ENCODE measurements at regions not wholly inside any gene's neighbourhood (a gene's known extent, or its start where the extent isn't known, plus 50 kb on each side); places are given as distances from the start of the nearest gene placed in this dataset.

DNA sequence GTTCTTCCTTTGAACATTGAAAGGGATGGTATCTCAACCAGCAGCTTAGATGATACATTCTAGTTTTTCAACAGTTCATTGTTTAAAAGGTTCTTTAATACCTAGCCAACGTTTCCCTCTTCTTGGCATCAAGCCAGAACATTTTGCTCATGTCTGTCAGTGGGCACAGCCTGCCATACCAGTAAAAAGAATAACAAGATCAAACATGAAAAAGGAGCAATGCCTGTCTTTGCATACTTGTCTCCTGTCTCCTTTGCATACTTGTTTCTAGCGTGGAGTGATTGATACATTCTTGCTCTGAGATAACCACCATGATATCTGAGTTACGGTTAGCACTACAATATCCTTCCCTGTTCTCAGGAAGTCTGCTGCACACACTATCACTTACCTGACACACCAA, 248.6 kb upstream of the DAPK1 start:
- no peak for DNase-seq (ENCODE audit: low spot score)

DNA sequence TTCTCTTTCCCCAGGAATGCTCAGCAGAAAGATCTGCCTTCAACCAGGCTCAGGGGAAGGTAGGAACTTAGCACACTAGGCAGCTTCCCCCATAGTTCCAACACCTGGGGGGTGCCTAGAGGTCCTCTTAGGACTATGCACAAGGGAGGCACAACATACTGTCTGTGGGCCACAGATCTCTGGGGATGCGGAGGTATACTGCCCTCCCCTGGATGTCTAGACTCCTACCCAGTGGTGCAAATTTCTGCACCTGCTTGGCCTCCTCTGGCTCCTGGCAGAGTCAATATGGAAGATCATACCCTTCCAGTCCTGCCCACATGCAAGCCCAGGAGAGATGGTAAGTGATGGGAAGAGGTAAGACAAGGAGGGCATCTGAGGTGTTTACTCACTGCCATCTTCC, 247.5 kb upstream of the DAPK1 start:
- no peak for DNase-seq (ENCODE audit: low spot score)

DNA sequence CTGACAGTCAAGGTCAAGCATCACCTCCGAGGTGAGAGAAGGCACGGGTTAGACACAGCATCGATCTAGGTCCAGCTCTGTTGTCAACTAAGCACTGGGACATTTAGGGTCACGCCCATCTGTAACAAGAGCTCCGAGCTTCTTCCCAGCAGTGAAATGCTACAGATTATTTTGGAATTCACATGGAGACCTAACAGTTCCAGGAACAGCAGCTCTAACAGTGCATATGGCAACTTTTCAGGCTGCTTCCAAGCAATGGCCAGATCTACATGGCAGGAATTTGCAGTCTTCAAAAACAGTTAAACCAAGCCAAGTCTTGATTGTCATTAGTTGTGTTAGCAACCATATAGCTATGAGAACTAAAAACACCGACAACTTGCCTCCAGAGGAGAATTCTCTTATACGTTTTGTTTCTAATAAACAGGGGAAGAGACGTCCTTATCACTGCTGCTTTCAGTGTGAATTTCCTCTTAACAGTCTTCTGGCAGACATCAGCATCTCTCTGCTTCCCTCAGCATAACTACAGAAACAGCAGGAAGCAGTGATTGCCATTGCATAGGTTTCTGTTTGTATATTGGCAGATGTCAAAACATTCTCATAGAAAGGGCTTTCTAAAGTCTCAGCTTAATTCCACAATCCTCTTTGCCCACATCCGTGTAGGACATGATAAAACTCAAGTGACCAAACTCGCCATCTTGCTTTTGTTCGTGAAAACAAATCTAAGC, 242.1 kb upstream of the DAPK1 start:
- DNase-seq (ENCODE audit: low spot score), result no peak

DNA sequence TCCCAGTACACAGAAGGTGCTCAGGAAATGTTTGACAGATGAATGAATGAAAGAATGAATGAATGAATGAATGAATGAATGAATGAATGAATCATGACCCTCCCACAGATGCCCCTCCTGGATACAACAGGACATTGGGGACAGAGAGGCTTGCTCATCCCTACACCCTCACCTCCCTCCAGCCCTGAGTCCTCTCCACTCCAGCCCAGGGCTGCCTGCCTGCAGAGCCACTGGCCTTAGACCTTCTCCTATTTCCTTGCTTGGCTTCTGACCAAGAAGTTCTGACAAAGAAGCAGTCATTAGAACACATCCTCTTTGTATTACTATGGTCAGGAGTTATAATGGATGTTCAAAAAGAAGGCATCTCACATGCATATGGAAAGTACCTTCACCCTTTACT, 240.7 kb upstream of the DAPK1 start:
- peak; percentile 31 for DNase-seq (ENCODE audit: low spot score)

DNA sequence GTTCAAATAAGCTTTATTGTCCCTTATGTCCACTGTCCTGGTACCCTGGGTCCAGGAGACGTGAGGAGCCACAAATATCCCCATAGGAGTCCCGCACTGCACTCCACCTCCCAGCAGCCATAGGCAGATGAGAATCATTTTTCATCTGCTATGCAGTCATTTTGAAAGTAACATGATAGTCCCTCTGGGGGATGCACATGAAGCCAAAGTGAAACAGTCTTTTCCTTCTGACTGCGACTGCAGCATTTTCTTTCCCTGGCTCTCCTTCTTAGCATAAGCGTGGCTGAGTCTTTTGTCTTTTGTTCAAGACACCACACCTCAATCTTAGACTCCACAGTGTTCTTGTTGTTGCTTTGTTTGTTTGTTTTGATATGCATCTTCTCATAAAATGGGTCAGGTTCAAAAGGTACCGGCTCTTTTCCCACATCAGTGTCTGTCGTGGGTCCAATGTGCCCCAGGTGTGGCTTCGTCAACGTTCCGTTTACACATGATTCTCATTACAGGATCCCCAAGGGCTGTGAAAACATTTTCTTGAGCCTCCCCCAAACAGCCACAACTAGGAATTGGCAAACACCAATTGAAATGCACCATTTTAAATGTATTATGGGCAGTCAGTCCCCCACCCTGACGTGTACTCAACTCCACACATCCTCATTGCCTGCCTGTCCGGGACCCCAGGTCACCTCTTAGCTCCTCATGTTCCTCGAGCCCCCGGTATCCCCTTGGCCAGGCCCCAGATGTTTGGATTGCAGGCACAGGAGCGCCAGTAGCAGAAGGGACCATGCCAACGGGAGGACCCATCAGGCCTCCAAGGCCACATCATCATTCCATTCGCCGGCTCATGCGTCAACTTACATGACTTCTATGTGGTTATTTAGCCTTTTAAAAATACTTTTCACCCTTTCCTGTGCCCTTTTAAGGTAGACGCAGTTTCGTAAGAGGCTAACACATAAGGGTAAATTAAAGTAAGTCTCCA, 237.8 kb upstream of the DAPK1 start:
- DNase-seq (ENCODE audit: low spot score), result no peak

DNA sequence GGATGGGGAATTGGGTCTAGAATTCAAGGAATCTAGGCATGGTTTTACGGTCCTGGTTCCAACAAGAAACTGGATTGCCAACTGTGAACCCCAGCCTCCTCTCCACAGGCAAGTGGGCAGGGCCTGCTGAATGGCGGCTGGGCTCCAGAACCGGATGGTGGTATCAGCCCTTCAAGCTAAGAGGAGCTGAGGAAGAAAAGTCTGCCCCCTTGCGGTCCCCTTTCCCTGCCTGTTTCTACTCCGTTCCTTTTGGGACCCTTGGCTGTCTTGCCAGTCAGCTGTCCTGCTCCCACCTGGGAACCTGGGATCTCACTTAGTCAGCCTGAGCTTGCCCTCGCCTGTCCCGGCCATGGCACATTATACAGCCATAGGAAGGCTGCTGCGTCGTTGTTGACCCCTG, 234.4 kb upstream of the DAPK1 start:
- no peak for DNase-seq (ENCODE audit: low spot score)

DNA sequence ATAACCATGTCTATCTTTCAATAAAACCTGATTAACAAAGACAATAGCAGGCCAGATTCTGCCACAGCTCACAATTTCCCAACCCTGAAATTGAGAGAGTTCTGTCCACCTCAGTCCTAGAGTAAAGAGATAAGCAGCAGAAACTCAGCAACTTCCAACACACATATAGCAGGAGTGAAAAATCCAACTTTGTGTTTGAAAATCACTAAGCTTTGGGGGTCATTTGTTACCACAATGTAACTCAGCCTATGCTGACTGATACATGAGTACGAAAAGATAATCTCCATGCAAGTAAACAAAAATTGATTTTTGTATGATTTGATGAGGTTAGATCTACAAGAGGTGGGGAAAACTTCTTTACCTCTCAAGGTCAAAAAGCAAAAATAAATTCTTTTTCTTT, 231.0 kb upstream of the DAPK1 start:
- DNase-seq (ENCODE audit: low spot score), result no peak

DNA sequence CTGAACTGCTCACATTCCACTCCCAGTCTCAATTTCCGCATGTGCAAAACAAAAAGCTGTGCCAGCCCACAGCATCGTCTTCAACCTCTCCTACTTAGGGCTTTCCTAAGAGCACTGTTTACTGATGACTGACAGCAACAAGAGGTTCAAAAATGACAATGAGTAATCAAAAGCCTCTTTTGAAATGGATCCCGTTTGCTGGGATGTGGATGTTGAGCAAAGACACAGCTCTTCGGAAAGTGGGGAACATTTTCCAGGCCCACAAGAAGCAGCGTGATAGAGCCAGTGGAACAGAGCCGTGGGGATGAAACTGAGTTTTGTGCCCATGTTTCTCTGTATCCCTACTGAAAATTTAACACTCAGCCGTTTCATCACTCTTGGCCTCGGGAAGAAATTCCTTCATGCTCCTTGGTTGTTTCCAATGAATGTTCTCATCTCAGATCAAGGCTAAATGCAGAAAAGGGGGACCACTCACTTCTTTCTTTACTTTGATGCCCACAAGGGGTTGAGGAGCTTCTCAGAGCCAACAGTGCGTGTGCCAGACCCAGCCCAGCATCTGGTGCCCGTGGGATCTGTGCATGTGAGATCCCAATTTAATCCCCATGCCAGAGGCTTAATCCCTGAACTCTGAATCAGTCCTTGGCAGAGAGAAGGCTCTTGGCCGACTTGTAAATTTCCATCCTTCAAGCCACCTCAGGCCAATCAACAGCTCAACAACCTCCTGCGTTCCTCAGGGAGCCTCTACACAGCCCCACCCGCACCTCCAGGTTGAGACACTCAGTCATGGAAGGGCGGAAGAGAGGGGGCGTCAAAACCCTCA, 230.2 kb upstream of the DAPK1 start:
- no peak for DNase-seq (ENCODE audit: low spot score)

DNA sequence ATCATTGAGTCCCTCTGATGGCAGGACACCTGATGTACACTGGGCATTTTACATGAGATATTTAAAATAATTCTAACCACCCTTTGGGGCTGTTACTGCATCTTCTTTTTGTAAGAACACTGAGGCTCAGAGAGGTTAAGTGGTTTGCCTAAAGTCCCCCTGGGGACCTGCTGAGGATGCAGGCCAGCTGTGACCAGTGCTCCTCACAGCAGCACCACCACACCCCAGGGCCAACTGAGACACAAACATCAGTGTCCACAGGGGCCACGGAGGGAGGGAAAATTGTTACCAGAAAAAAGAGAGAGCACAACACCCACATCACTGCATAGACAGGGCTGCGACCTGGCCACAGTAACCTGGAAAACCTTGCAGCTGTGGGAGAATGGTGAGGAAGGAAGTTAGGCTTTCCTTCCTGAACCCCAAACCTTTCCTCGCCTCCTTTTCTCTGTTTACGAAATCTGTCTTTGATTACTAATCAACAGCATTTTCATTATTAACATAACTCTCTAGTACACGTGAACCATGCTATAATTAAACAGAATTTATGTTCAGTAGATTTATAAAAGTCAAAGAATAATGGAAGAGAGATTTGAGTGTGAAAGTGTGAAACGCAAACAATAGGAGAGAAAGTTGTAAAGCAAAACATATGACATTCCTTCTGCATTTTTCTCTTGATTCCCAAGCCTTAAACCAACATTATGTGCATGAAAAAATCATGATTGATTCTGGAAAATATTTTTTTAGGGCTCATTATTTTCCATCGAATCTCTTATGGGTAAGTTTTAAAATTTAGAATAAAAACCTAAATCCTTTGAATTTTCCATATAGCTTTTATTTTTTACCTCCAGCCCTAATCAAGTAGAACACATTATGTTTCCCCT, 228.1 kb upstream of the DAPK1 start:
- DNase-seq (ENCODE audit: low spot score), result no peak

DNA sequence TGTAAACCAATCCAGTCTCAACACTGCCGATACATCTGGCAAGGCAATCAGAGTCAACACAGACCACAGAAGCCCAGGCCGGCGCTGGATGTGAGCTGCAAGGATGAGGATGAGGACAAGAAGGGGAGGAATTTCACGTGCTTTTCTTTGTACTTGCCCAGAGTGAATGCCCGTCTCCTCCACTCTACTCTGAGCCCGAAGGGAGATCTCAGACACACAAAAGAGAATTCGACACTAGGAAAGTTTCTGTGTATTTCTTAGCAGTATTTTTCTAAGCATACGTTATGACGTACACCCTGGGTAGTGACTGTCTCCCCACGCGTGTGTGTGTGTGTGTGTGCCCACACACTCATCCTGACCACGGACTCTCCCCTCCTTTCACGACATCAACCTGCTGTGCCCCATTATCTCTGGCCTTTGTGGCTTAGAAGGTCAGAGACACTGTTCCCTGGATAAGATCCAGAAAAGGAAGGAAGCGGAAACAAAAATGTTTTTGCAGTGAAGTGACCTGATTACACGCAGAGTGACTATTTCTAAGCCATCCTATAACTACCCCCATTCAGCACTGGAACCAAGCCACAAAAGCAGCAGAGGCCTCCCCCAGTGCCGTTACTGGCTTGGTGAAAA, 227.3 kb upstream of the DAPK1 start:
- DNase-seq (ENCODE audit: low spot score), result no peak

DNA sequence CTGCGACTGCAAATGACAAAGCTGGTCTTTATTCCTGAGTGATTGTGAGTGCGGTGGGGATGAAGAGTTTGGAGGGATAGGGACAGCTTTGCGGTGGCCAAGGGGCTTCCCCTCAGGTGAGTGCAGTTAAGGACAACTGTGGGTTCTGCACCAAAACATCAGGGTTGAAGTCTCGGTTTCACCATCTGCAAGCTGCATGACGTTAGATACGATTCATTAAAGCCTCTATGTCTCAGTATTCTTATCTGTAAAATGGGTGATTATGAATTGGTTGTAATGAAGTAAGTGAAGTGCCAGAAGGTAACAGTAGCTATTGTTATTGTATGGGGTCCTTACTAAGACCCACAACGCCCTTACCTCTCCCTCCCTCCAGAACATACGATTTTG, 226.8 kb upstream of the DAPK1 start:
- DNase-seq (ENCODE audit: low spot score), result no peak

DNA sequence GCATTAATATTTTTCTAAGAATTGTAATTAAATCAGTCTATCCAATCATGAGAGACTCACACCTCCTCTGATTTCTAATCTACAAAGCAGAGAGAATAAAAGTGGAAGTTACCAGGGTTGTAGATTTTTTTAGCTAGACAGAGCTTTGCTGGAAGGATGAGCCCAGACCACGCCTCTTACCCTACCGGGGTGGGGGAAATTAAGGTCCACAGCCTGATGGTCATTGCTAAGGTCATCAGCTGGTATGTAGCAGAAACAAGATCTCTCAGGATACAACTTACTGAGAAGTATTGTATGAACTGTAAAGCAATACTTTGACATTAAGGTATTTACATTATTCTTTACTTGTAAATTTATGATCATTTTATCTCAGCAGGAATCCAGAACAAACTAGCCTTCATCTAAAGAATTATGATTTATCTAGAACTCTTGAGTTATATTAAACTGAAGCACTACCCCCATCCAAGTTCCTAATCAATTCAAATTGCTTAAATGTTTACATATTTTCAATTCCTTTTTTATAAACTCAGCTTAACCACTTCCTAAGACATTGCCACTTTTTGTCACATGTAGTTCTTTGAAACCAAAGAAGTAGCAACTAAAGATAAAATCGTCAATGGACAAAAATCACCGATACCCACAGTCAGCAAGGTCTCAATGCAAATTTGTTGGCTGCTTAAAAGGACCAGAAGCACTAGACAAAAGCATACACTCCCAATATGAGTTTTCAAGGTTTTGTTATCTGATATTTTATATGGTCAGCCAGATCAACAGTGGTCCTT, 225.8 kb upstream of the DAPK1 start:
- DNase-seq (ENCODE audit: low spot score), result no peak

DNA sequence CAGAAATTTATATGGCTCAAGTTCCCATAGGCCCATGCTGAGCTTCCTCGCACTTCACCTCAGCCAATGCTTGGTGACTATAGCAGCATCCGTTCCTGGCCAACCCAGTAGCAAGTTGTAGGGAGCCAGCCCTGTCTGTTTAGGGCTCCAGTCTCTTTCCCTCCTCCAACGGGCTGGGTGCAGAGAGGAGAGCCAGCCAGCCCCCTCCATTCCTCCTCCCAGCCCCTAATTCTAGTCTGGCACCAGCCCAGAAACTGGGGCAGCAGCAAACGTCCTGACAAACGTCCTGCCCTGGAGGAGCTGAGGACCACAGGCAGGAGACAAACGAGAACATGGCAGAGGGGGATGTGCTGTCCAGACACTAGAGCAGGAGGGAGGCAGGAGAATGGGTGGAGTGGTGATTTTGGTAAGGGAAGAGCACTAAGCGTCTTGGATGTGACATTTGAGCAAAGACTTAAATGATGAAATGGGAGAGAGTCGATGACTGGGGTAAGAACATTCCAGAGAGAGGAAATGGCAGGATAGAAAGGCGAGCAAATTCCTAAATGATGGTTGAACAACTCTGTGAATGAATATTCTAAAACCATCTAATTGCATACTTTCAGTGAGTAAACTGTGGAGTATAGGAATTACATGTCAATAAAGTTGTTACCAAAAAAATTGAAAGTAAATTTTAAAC, 222.5 kb upstream of the DAPK1 start:
- no peak for DNase-seq (ENCODE audit: low spot score)

DNA sequence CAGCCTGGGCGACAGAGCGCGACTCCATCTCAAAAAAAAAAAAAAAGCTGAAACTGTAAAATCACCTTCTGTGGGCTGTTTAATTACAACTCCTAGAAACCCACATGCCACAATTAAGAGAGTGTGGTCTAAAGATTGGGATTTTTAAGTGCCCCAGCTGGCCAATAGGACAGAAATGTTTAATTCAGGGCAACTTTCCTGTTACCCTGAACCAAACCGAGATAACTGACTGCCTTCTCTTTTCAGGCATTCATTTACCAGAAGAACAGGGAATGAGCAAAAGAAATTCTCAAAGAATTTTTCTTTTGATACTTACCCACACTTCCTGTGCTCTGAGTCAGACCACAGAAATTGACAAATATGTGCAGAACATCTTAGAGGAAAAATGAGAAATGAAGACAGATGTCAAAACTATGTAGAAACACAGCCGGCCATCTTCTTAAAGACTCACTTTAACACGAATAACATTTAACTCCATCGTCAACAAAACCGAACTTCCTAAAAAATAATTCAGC, 221.3 kb upstream of the DAPK1 start:
- no peak for DNase-seq (ENCODE audit: low spot score)

DNA sequence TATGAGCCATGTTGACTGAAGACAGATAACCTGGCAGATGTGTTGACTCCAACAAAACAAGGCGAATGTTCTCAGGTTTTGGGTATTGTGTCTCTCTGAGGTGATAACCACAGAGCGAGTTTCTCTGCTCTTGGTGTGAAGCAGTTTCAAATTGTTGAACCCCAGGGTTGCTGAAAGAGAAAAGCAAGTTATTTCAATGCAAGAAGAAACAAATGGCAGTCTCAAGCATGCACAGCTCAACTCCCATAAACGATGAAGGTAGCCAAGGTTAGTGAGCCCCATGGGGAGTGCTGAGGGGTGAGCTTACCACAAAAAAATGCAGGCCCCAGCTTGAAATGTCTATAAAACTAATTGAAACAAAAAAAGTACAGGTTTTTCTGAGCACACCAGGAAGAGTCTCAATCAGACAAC, 220.8 kb upstream of the DAPK1 start:
- DNase-seq (ENCODE audit: low spot score), result no peak

DNA sequence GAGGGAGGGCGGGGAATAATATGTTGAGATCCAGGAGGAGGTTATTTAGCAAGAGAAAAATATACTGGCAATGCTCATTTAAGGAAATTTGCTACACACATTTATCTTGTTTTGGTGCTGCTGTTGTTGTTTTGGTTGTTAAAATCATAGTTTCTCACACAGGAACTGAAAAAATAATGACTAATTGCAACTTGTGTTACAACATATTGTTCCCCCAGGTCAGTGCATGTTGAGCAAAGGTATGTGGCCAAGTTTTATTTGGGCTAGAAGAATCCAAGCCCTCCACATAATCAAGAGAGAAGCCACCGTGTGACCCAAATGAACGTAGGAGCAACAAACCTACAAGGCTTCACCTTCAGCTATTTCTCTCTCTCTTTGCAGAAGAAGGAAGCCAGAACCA, 220.3 kb upstream of the DAPK1 start:
- DNase-seq (ENCODE audit: low spot score), result no peak

DNA sequence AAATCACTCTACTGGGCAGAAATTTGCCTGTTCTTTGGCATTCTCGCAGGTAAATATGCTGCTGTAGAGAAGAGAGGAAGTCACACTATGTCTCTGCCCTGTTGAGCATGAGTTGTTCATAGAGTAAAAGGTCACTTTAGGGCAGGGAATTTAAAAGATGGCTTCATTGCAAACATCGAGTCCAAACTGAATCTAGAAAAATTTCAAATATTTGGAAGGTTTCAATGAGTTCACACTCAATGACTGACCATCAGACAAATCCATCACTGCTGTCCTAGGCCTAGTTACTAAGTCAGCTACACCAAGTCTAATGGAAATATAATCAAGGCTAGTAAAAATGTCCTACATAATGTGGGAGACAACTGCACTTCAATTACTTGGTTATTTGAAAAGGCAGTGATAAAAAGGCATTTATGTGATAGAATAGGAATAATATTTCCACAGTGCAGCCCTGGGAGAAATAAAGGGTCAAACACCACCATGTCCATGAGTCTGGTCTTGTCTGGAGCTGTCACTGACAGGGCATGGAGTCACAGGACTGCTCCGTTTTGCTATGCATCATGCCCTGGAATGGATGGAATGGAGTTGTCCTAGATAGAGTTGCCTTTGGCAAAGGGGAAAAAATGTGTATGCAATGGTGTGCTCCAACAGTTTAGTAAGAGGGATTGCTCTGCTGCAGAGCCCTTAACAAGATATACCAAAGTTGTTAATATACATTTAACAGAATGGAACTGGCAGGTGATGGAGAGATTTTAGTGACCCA, 218.5 kb upstream of the DAPK1 start:
- no peak for DNase-seq (ENCODE audit: low spot score)

DNA sequence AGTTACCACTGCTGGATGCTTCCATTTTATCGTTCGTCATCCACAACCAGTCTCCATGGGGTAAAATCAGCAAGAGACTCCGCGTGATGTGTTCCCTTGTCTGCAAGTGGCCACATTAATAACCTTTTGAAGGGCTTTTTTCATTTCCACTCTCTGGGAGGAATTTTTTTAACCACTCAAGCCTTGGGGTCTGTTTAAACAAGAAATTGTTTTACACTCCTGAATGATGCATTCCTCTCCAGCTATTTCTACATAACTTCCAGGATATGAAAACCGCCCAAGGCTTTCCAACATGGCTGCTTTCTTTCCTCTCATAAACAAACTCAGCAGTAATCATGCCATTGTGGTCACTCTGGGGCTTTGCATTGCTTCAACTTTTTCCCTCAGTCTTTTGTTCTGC, 217.2 kb upstream of the DAPK1 start:
- DNase-seq (ENCODE audit: low spot score), result no peak

DNA sequence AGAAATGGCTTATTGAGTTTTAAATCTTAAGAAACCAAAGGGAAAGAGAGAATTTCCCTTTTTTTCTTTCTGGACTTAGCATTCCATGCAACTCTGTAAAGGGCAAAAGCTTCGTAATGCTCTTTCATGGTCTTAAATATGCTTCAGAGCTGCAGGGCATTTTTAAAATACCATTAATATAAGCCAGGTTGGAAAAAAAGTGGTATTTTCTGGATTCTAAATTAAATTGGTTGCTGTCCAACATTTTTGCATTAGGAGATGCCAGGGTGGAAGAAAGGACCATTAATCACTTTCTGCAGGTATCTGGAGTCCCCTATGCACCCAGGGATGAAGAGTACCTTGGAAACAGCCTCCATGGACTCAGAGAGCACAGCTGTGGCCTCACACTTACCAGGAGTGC, 215.1 kb upstream of the DAPK1 start:
- DNase-seq (ENCODE audit: low spot score), result no peak
